NCI-H82 treated with DMSO at 0.1 percent for 48 hours (cell line): ENCODE measurements at regions not wholly inside any gene's neighbourhood (a gene's known extent, or its start where the extent isn't known, plus 50 kb on each side); places are given as distances from the start of the nearest gene placed in this dataset.
A peak's percentile ranks its signal among the peaks of the same experiment; 100 is the strongest.

ENCODE experiments used
- DNase-seq: peaks from one replicate; lab custom pipeline; 2025; ENCODE audit not compliant: unreplicated experiment; lab: John Stamatoyannopoulos, UW

GRCh38 chr2:176753205-176753604 lies 459.4 kb upstream of the HNRNPA3 start:
- no peak for DNase-seq

- no peak for DNase-seq
Measured at GRCh38 chr2:176753752-176754474, 458.7 kb upstream of the HNRNPA3 start.

- no peak for DNase-seq
Measured at GRCh38 chr2:176755537-176756135, 457.0 kb upstream of the HNRNPA3 start.

- DNase-seq = no peak
Measured at GRCh38 chr2:176758426-176758825, 454.2 kb upstream of the HNRNPA3 start.

- DNase-seq = no peak
Measured at GRCh38 chr2:176760439-176760838, 452.2 kb upstream of the HNRNPA3 start.

GRCh38 chr2:176763130-176763529 lies 449.5 kb upstream of the HNRNPA3 start:
- no peak for DNase-seq

GRCh38 chr2:176763851-176764404 lies 448.7 kb upstream of the HNRNPA3 start:
- peak; percentile 20 for DNase-seq

GRCh38 chr2:176764921-176765320 lies 447.7 kb upstream of the HNRNPA3 start:
- no peak for DNase-seq

GRCh38 chr2:176766005-176766404 lies 446.6 kb upstream of the HNRNPA3 start:
- DNase-seq = no peak

GRCh38 chr2:176768185-176768584 lies 444.4 kb upstream of the HNRNPA3 start:
- peak; percentile 22 for DNase-seq

- DNase-seq = no peak
Measured at GRCh38 chr2:176769021-176769420, 443.6 kb upstream of the HNRNPA3 start.

GRCh38 chr2:176769499-176770370 lies 442.9 kb upstream of the HNRNPA3 start:
- peak; percentile 59 for DNase-seq

GRCh38 chr2:176772816-176773215 lies 439.8 kb upstream of the HNRNPA3 start:
- no peak for DNase-seq

GRCh38 chr2:176774766-176775451 lies 437.7 kb upstream of the HNRNPA3 start:
- no peak for DNase-seq

- no peak for DNase-seq
Measured at GRCh38 chr2:176777262-176777661, 435.3 kb upstream of the HNRNPA3 start.

- no peak for DNase-seq
Measured at GRCh38 chr2:176779917-176780316, 432.7 kb upstream of the HNRNPA3 start.

GRCh38 chr2:176780348-176780747 lies 432.2 kb upstream of the HNRNPA3 start:
- DNase-seq = no peak

GRCh38 chr2:176781570-176782217 lies 430.9 kb upstream of the HNRNPA3 start:
- peak; percentile 7 for DNase-seq

- DNase-seq = no peak
Measured at GRCh38 chr2:176784633-176785200, 427.9 kb upstream of the HNRNPA3 start.

- no peak for DNase-seq
Measured at GRCh38 chr2:176789751-176790150, 422.8 kb upstream of the HNRNPA3 start.
